ENCODE measurements at regions not wholly inside any gene's neighbourhood (a gene's known extent, or its start where the extent isn't known, plus 50 kb on each side); places are given as distances from the start of the nearest gene placed in this dataset.

GRCh38 chr7:131236318-131236672 lies 91.4 kb upstream of the MKLN1 start:
- Mint-ChIP-seq H3K4me3 (no peak overlapping the region), H3K4me1 (peaks cover 42 to 58% (median 54%) of the 10 kb centered on the region in 3 donors), H3K27ac (peak overlapping the region; percentile 89 to 91), H3K36me3 (no peaks in the 10 kb centered on the region), H3K9me3 (no peaks in the 10 kb centered on the region), H3K27me3 (no peaks in the 10 kb centered on the region)
- POLR2A ChIA-PET = interaction anchor here (1.0 to 1.5 kb wide), 4 partner anchors 92 to 130 kb away, joined by 3 to 7 read pairs (median 6); partner anchors contain the start of gene MKLN1 (in 1 of the 2)
- Histone ChIP-seq H3K4me3 (ENCODE audit: control insufficient read depth in 1 of 2, extremely low read depth in 1 of 2, low read length in 1 of 2) (no peak overlapping the region), H3K27ac (ENCODE audit: low read length) (peak overlapping the region; percentile 77), H3K27me3 (replicated peaks in 1 of 2; ENCODE audit: control insufficient read depth in 2 of 2, extremely low read depth in 1 of 2, insufficient read depth in 2 of 2, low read length in 1 of 2) (no peaks in the 10 kb centered on the region), H3K36me3 (ENCODE audit: control insufficient read depth in 2 of 2, extremely low read depth in 1 of 2, insufficient read depth in 1 of 2, low read length in 1 of 2) (no peaks in the 10 kb centered on the region), H3K4me1 (ENCODE audit: control insufficient read depth in 1 of 2, extremely low read depth in 1 of 2, insufficient read depth in 2 of 2, low read length in 2 of 2) (peaks cover 5 to 25% of the 10 kb centered on the region in 2 experiments), H3K9me3 (no peaks in the 10 kb centered on the region)
- DNase-seq (no peak), ATAC-seq (replicated peaks in 1 of 4) (no peak)
- 90% methylated on average over 2 of the region's 6 CpGs for WGBS (ENCODE audit: insufficient coverage)
- CTCF ChIA-PET = interaction anchor here in 1 of 2 donors (0.8 to 1.0 kb wide), 2 partner anchors 130 to 168 kb away, joined by 3 to 5 read pairs; no protein-coding TSS in a partner anchor

- Mint-ChIP-seq H3K4me1 (peaks cover 36 to 45% (median 44%) of the 10 kb centered on the region in 3 donors), H3K27ac (peak overlapping the region; percentile 71 to 75), H3K36me3 (no peaks in the 10 kb centered on the region), H3K4me3 (no peak overlapping the region), H3K9me3 (no peaks in the 10 kb centered on the region), H3K27me3 (no peaks in the 10 kb centered on the region)
- no peaks in the 10 kb centered on the region for H3K9me3 ChIP-seq
- no peak overlapping the region for H3K4me3 ChIP-seq (ENCODE audit: control insufficient read depth in 1 of 2, extremely low read depth in 1 of 2, low read length in 1 of 2)
- peak overlapping the region; percentile 15 for H3K27ac ChIP-seq (ENCODE audit: low read length)
- H3K4me1 ChIP-seq (ENCODE audit: control insufficient read depth in 1 of 2, extremely low read depth in 1 of 2, insufficient read depth in 2 of 2, low read length in 2 of 2) = peaks cover 0 to 22% of the 10 kb centered on the region in 2 experiments
- ATAC-seq (replicated peaks in 1 of 4) (peak in 1 of 4 experiments; percentile 34), DNase-seq (peak in 3 of 35 experiments; percentile 2 to 38 (median 3))
- CTCF ChIA-PET = interaction anchor here (0.6 to 1.6 kb wide), 4 partner anchors 15 to 123 kb away, joined by 3 to 4 read pairs (median 3); no protein-coding TSS in a partner anchor
- no CpG with 5 or more reads among the region's 2 CpGs for WGBS (ENCODE audit: insufficient coverage)
- no peaks in the 10 kb centered on the region for H3K27me3 ChIP-seq (replicated peaks in 1 of 2; ENCODE audit: control insufficient read depth in 2 of 2, extremely low read depth in 1 of 2, insufficient read depth in 2 of 2, low read length in 1 of 2)
- POLR2A ChIA-PET = interaction anchor here (0.6 to 1.1 kb wide), 2 partner anchors 32 to 129 kb away, joined by 4 read pairs; no protein-coding TSS in a partner anchor
- no peaks in the 10 kb centered on the region for H3K36me3 ChIP-seq (ENCODE audit: control insufficient read depth in 2 of 2, extremely low read depth in 1 of 2, insufficient read depth in 1 of 2, low read length in 1 of 2)
Observed at GRCh38 chr7:131238347-131238931, 89.2 kb upstream of the MKLN1 start.

DNA sequence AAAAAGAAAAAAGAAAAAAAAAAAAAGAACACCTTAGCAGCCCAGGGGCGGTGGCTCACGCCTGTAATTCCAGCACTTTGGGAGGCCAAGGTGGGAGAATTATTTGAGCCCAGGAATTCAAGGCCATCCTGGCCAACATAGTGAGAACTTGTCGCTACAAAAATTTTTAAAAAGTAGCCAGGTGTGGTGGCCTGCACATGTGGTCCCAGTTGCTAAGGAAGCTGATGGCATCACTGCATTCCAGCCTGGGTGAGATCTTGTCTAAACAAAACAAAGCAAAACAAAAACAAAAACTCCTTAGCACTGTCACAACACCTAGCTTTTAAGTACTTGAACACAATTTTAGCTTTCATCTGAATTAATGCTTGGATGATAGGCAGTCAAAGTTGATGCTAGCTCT lies 86.3 kb upstream of the MKLN1 start:
- no peak overlapping the region for H3K27ac Mint-ChIP-seq

DNA sequence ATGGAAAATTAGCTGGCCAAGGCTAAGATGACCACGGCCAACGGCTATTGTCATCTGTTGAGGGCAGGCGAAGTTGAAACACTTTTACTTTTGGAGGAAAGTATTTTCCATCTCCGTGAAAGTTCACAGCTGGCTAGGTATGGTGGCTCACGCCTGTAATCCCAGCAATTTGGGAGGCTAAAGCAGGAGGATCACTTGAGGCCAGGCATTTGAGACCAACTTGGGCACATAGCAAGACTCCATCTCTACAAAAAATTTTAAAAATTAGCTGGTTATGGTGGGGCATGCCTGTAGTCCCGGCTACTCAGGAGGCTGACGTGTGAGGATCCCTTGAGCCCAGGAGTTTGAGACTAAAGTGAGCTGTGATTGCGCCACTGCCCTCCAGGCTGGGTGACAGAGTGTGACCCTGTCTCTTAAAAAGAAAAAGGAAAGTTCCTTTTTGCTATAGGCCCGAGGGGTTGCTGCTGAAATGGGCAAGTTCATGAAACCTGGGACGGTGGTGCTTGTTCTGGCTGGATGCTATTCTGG lies 85.5 kb upstream of the MKLN1 start:
- H3K27ac ChIP-seq (ENCODE audit: low read length) = no peak overlapping the region
- no peaks in the 10 kb centered on the region for H3K9me3 ChIP-seq
- 96% methylated on average over 7 of the region's 10 CpGs for WGBS (ENCODE audit: insufficient coverage)
- ATAC-seq (replicated peaks in 1 of 4) (no peak), DNase-seq (no peak)
- no peaks in the 10 kb centered on the region for H3K36me3 ChIP-seq (ENCODE audit: control insufficient read depth in 2 of 2, extremely low read depth in 1 of 2, insufficient read depth in 1 of 2, low read length in 1 of 2)
- H3K4me1 ChIP-seq (ENCODE audit: control insufficient read depth in 1 of 2, extremely low read depth in 1 of 2, insufficient read depth in 2 of 2, low read length in 2 of 2) = peaks cover 0 to 6% of the 10 kb centered on the region in 2 experiments
- H3K27me3 Mint-ChIP-seq = no peaks in the 10 kb centered on the region
- no peaks in the 10 kb centered on the region for H3K36me3 Mint-ChIP-seq
- H3K4me1 Mint-ChIP-seq = peaks cover 15 to 16% (median 16%) of the 10 kb centered on the region in 3 donors
- ChIA-PET CTCF (interaction anchor here in 1 of 2 donors (1.1 kb wide), 1 partner anchor 54 kb away, joined by 3 read pairs; no protein-coding TSS in a partner anchor), POLR2A (no interaction called here)
- H3K27me3 ChIP-seq (replicated peaks in 1 of 2; ENCODE audit: control insufficient read depth in 2 of 2, extremely low read depth in 1 of 2, insufficient read depth in 2 of 2, low read length in 1 of 2) = no peaks in the 10 kb centered on the region
- H3K9me3 Mint-ChIP-seq = no peaks in the 10 kb centered on the region
- no peak overlapping the region for H3K27ac Mint-ChIP-seq
- no peak overlapping the region for H3K4me3 Mint-ChIP-seq
- no peak overlapping the region for H3K4me3 ChIP-seq (ENCODE audit: control insufficient read depth in 1 of 2, extremely low read depth in 1 of 2, low read length in 1 of 2)

More for the DNA sequence above, 86.3 kb upstream of the MKLN1 start:
- Histone ChIP-seq H3K27me3 (replicated peaks in 1 of 2; ENCODE audit: control insufficient read depth in 2 of 2, extremely low read depth in 1 of 2, insufficient read depth in 2 of 2, low read length in 1 of 2) (no peaks in the 10 kb centered on the region), H3K4me1 (ENCODE audit: control insufficient read depth in 1 of 2, extremely low read depth in 1 of 2, insufficient read depth in 2 of 2, low read length in 2 of 2) (peaks cover 0 to 8% of the 10 kb centered on the region in 2 experiments), H3K4me3 (ENCODE audit: control insufficient read depth in 1 of 2, extremely low read depth in 1 of 2, low read length in 1 of 2) (no peak overlapping the region), H3K36me3 (ENCODE audit: control insufficient read depth in 2 of 2, extremely low read depth in 1 of 2, insufficient read depth in 1 of 2, low read length in 1 of 2) (no peaks in the 10 kb centered on the region), H3K9me3 (no peaks in the 10 kb centered on the region), H3K27ac (ENCODE audit: low read length) (no peak overlapping the region)
- Mint-ChIP-seq H3K9me3 (no peaks in the 10 kb centered on the region), H3K36me3 (no peaks in the 10 kb centered on the region), H3K4me3 (no peak overlapping the region), H3K27me3 (no peaks in the 10 kb centered on the region), H3K4me1 (peaks cover 17 to 24% (median 24%) of the 10 kb centered on the region in 3 donors)
- no peak for DNase-seq
- no peak for ATAC-seq (replicated peaks in 1 of 4)
- WGBS (ENCODE audit: insufficient coverage) = 100% methylated on average over 1 of the region's 3 CpGs
- ChIA-PET CTCF (interaction anchor here in 1 of 2 donors (0.7 to 1.1 kb wide), 2 partner anchors 9 to 53 kb away, joined by 3 to 4 read pairs; no protein-coding TSS in a partner anchor), POLR2A (interaction anchor here in 1 of 2 donors (0.6 kb wide), 1 partner anchor 350 kb away, joined by 3 read pairs; no protein-coding TSS in a partner anchor)

GRCh38 chr7:131244259-131244852 lies 83.3 kb upstream of the MKLN1 start:
- H3K4me3 Mint-ChIP-seq = no peak overlapping the region
- H3K36me3 ChIP-seq (ENCODE audit: control insufficient read depth in 2 of 2, extremely low read depth in 1 of 2, insufficient read depth in 1 of 2, low read length in 1 of 2) = no peaks in the 10 kb centered on the region
- no peaks in the 10 kb centered on the region for H3K4me1 ChIP-seq (ENCODE audit: control insufficient read depth in 1 of 2, extremely low read depth in 1 of 2, insufficient read depth in 2 of 2, low read length in 2 of 2)
- peaks cover 0 to 3% of the 10 kb centered on the region in 2 experiments for H3K27me3 ChIP-seq (replicated peaks in 1 of 2; ENCODE audit: control insufficient read depth in 2 of 2, extremely low read depth in 1 of 2, insufficient read depth in 2 of 2, low read length in 1 of 2)
- no peak overlapping the region for H3K27ac Mint-ChIP-seq
- H3K9me3 Mint-ChIP-seq = no peaks in the 10 kb centered on the region
- H3K27ac ChIP-seq (ENCODE audit: low read length) = no peak overlapping the region
- no peak overlapping the region for H3K4me3 ChIP-seq (ENCODE audit: control insufficient read depth in 1 of 2, extremely low read depth in 1 of 2, low read length in 1 of 2)
- DNase-seq (peak in 1 of 35 experiments; percentile 11), ATAC-seq (replicated peaks in 1 of 4) (no peak)
- H3K27me3 Mint-ChIP-seq = peaks cover 1 to 3% of the 10 kb centered on the region in 2 donors
- no peaks in the 10 kb centered on the region for H3K4me1 Mint-ChIP-seq
- CTCF ChIA-PET = no interaction called here
- no peaks in the 10 kb centered on the region for H3K9me3 ChIP-seq
- H3K36me3 Mint-ChIP-seq = no peaks in the 10 kb centered on the region
- WGBS (ENCODE audit: insufficient coverage) = 89% methylated on average over 8 of the region's 13 CpGs
- POLR2A ChIA-PET = no interaction called here

- H3K27ac ChIP-seq (ENCODE audit: low read length) = no peak overlapping the region
- H3K4me1 ChIP-seq (ENCODE audit: control insufficient read depth in 1 of 2, extremely low read depth in 1 of 2, insufficient read depth in 2 of 2, low read length in 2 of 2) = no peaks in the 10 kb centered on the region
- ATAC-seq (replicated peaks in 1 of 4) (no peak), DNase-seq (no peak)
- no peaks in the 10 kb centered on the region for H3K36me3 ChIP-seq (ENCODE audit: control insufficient read depth in 2 of 2, extremely low read depth in 1 of 2, insufficient read depth in 1 of 2, low read length in 1 of 2)
- no peak overlapping the region for H3K4me3 ChIP-seq (ENCODE audit: control insufficient read depth in 1 of 2, extremely low read depth in 1 of 2, low read length in 1 of 2)
- peaks cover 6% of the 10 kb centered on the region in 3 donors for H3K9me3 Mint-ChIP-seq
- POLR2A ChIA-PET = no interaction called here
- 50% methylated on average over 1 of the region's 1 CpG for WGBS (ENCODE audit: insufficient coverage)
- CTCF ChIA-PET = no interaction called here
- H3K9me3 ChIP-seq = no peaks in the 10 kb centered on the region
- H3K27me3 ChIP-seq (replicated peaks in 1 of 2; ENCODE audit: control insufficient read depth in 2 of 2, extremely low read depth in 1 of 2, insufficient read depth in 2 of 2, low read length in 1 of 2) = peaks cover 0 to 7% of the 10 kb centered on the region in 2 experiments
- H3K36me3 Mint-ChIP-seq = peaks cover 5% of the 10 kb centered on the region
- peaks cover 0 to 6% (median 4%) of the 10 kb centered on the region in 3 donors for H3K4me1 Mint-ChIP-seq
- no peak overlapping the region for H3K4me3 Mint-ChIP-seq
- H3K27ac Mint-ChIP-seq = no peak overlapping the region
- peaks cover 9 to 13% of the 10 kb centered on the region in 2 donors for H3K27me3 Mint-ChIP-seq
Observed at GRCh38 chr7:131249003-131249402, 78.7 kb upstream of the MKLN1 start.

Data from T-cell (primary cell).